ENCODE measurements at regions not wholly inside any gene's neighbourhood (a gene's known extent, or its start where the extent isn't known, plus 50 kb on each side); places are given as distances from the start of the nearest gene placed in this dataset.

GRCh38 chr10:57946833-57947232, 320.9 kb downstream of the IPMK start:
- no peak overlapping the region for H3K27ac ChIP-seq (ENCODE audit: extremely low read length, insufficient read depth, low read length)
- TF ChIP-seq NCOA1 (CRISPR knock-in tag; IDR thresholded peaks at IDR 0.05) (no peak), ZNF460 (CRISPR knock-in tag; IDR thresholded peaks at IDR 0.05; ENCODE audit: borderline replicate concordance) (no peak), HIVEP1 (CRISPR knock-in tag; IDR thresholded peaks at IDR 0.05) (no peak), ZNF678 (CRISPR knock-in tag; IDR thresholded peaks at IDR 0.05) (no peak), CBFB (CRISPR knock-in tag; IDR thresholded peaks at IDR 0.05) (no peak), EHMT2 (IDR thresholded peaks at IDR 0.05; ENCODE audit: borderline replicate concordance, low read depth, low read length) (no peak), ZNF784 (CRISPR knock-in tag; IDR thresholded peaks at IDR 0.05; ENCODE audit: borderline replicate concordance) (no peak), ZNF407 (CRISPR knock-in tag; IDR thresholded peaks at IDR 0.05; ENCODE audit: not compliant biosample characterization) (no peak), ZNF580 (CRISPR knock-in tag; IDR thresholded peaks at IDR 0.05; ENCODE audit: borderline replicate concordance, low read depth) (no peak), MIER2 (CRISPR knock-in tag; IDR thresholded peaks at IDR 0.05) (no peak), ZNF788 (CRISPR knock-in tag; IDR thresholded peaks at IDR 0.05; ENCODE audit: borderline replicate concordance) (no peak), IRX3 (CRISPR knock-in tag; IDR thresholded peaks at IDR 0.05; ENCODE audit: borderline replicate concordance, low read depth) (no peak), MIER3 (CRISPR knock-in tag; IDR thresholded peaks at IDR 0.05; ENCODE audit: borderline replicate concordance) (no peak), CBX1 (IDR thresholded peaks at IDR 0.05; ENCODE audit: low read depth) (no peak), GABPA (IDR thresholded peaks at IDR 0.05; ENCODE audit: low read depth, low read length) (no peak), GABPA (CRISPR knock-in tag; IDR thresholded peaks at IDR 0.05; ENCODE audit: low read depth) (no peak), ZNF790 (CRISPR knock-in tag; IDR thresholded peaks at IDR 0.05; ENCODE audit: borderline replicate concordance) (no peak)
- WGBS (ENCODE audit: low lambda C conversion rate), result 0% methylated on average over 1 of the region's 1 CpG
- DNase-seq (ENCODE audit: low spot score) (no peak), ATAC-seq (no peak), FAIRE-seq (no peak)
- H3K9me3 ChIP-seq (ENCODE audit: low read length), result no peaks in the 10 kb centered on the region
- BruUV-seq (replicated peaks), result no TSS peak
- intact Hi-C loops (cut with micrococcal nuclease; ENCODE audit: unreplicated experiment) (no loop called here), in situ Hi-C loops (cut with HindIII; ENCODE audit: extremely low pct_ligation_motif_present, low pct_unique_long_range_greater_than_20kb) (no loop called here)
- H3K27me3 ChIP-seq (ENCODE audit: control insufficient read depth in 1 of 2, insufficient read depth in 2 of 2, low read length in 2 of 2), result no peaks in the 10 kb centered on the region
- no peaks in the 10 kb centered on the region for H4K20me1 ChIP-seq (ENCODE audit: insufficient read depth, low read length)
- no peak overlapping the region for H3K4me2 ChIP-seq (ENCODE audit: low read depth, low read length)
- no peaks in the 10 kb centered on the region for H3K4me1 ChIP-seq (ENCODE audit: insufficient read depth, low read length)
- POLR2A ChIA-PET, result no interaction called here
- no peaks in the 10 kb centered on the region for H3K36me3 ChIP-seq (replicated peaks in 1 of 2; ENCODE audit: control insufficient read depth in 1 of 2, insufficient read depth in 2 of 2, low read length in 2 of 2)
- no peaks in the 10 kb centered on the region for H3K79me2 ChIP-seq (ENCODE audit: insufficient read depth, low read length)
- CTCF ChIA-PET (ENCODE audit: low intra/inter-chr PET ratio, low total read pairs), result no interaction called here
- H3K4me3 ChIP-seq (replicated peaks in 1 of 3; ENCODE audit: insufficient read depth in 1 of 3, low read depth in 2 of 3, low read length in 3 of 3), result no peak overlapping the region
- no peak overlapping the region for H2AFZ ChIP-seq (ENCODE audit: low read length)
- H3K9ac ChIP-seq (ENCODE audit: insufficient read depth, low read depth, low read length), result no peak overlapping the region

Measured in HepG2 (cell line).